ENCODE measurements at regions not wholly inside any gene's neighbourhood (a gene's known extent, or its start where the extent isn't known, plus 50 kb on each side); places are given as distances from the start of the nearest gene placed in this dataset.

GRCh38 chr14:25110106-25110505 lies 60.2 kb upstream of the STXBP6 start (continued):
- TF ChIP-seq GABPA (IDR thresholded peaks at IDR 0.05; ENCODE audit: low read depth) (no peak), MXI1 (IDR thresholded peaks at IDR 0.05; ENCODE audit: low read depth, low read length) (no peak), GATA2 (CRISPR knock-in tag; IDR thresholded peaks at IDR 0.05) (no peak), FOXM1 (IDR thresholded peaks at IDR 0.05; ENCODE audit: low read depth) (no peak), CHD2 (IDR thresholded peaks at IDR 0.05; ENCODE audit: low read length, partially characterized antibody) (no peak), NFIC (IDR thresholded peaks at IDR 0.05; ENCODE audit: borderline replicate concordance) (no peak), JUND (IDR thresholded peaks at IDR 0.05) (no peak), NRF1 (IDR thresholded peaks at IDR 0.05; ENCODE audit: low read depth, low read length) (no peak), TCF12 (IDR thresholded peaks at IDR 0.05) (no peak)

- TF ChIP-seq MXI1 (IDR thresholded peaks at IDR 0.05; ENCODE audit: low read depth, low read length) = no peak
- TF ChIP-seq ZBTB33 (IDR thresholded peaks at IDR 0.05; ENCODE audit: borderline replicate concordance, low read depth) = no peak
- no peak for TF ChIP-seq FOSL2 (IDR thresholded peaks at IDR 0.05; ENCODE audit: borderline replicate concordance, low read depth)
- no peak for TF ChIP-seq YY1 (IDR thresholded peaks at IDR 0.05; ENCODE audit: low read depth)
- no peak for TF ChIP-seq REST (IDR thresholded peaks at IDR 0.05; ENCODE audit: low read depth, low read length)
- TF ChIP-seq CTCF (IDR thresholded peaks at IDR 0.05) = no peak
- no peak for TF ChIP-seq SMC3 (IDR thresholded peaks at IDR 0.05; ENCODE audit: low read depth, low read length)
- no peak for TF ChIP-seq FOXJ3 (CRISPR knock-in tag; IDR thresholded peaks at IDR 0.05)
- TF ChIP-seq RCOR1 (IDR thresholded peaks at IDR 0.05; ENCODE audit: low read length) = no peak
- no peak for TF ChIP-seq RFX5 (IDR thresholded peaks at IDR 0.05; ENCODE audit: low read length)
- TF ChIP-seq ELF1 (IDR thresholded peaks at IDR 0.05) = no peak
- no peak for TF ChIP-seq JUND (IDR thresholded peaks at IDR 0.05)
- no peak for TF ChIP-seq GATA2 (CRISPR knock-in tag; IDR thresholded peaks at IDR 0.05)
- TF ChIP-seq EZH2phosphoT487 (IDR thresholded peaks at IDR 0.05; ENCODE audit: borderline replicate concordance, low read depth) = no peak
- POLR2A ChIA-PET = no interaction called here
- Histone ChIP-seq H3F3A (replicated peaks; ENCODE audit: insufficient read depth) (peaks cover 26% of the 10 kb centered on the region), H4K20me1 (ENCODE audit: insufficient read depth) (no peaks in the 10 kb centered on the region), H3K27me3 (ENCODE audit: insufficient read depth) (no peaks in the 10 kb centered on the region), H3K4me1 (ENCODE audit: control insufficient read depth in 1 of 2, insufficient read depth in 2 of 2, low read depth in 1 of 2, low read length in 1 of 2) (0 out of 4 replicates have a peak, but pooled peaks cover 0 to 7% of the 10 kb centered on the region in 2 experiments), H3K4me3 (ENCODE audit: low read depth in 2 of 2, low read length in 1 of 2) (no peak overlapping the region), H3K36me3 (replicated peaks in 1 of 2; ENCODE audit: control insufficient read depth in 1 of 2, insufficient read depth in 2 of 2, low read length in 1 of 2) (no peaks in the 10 kb centered on the region), H3K9me2 (no peaks in the 10 kb centered on the region), H3K79me2 (ENCODE audit: insufficient read depth) (no peaks in the 10 kb centered on the region), H3K4me2 (no peak overlapping the region), H2AFZ (ENCODE audit: low read depth) (no peak overlapping the region), H3K9ac (no peak overlapping the region), H3K9me3 (no peaks in the 10 kb centered on the region), H3K27ac (ENCODE audit: low read depth in 2 of 2, low read length in 1 of 2) (no peak overlapping the region)
- CTCF ChIA-PET = no interaction called here
- no peak for DNase-seq
- 4% methylated on average over 2 of the region's 2 CpGs for WGBS (ENCODE audit: low lambda C conversion rate)
These were observed 59.0 kb upstream of the STXBP6 start for GRCh38 chr14:25108959-25109358.

Data from SK-N-SH (cell line).